ENCODE measurements at regions not wholly inside any gene's neighbourhood (a gene's known extent, or its start where the extent isn't known, plus 50 kb on each side); places are given as distances from the start of the nearest gene placed in this dataset.

DNA sequence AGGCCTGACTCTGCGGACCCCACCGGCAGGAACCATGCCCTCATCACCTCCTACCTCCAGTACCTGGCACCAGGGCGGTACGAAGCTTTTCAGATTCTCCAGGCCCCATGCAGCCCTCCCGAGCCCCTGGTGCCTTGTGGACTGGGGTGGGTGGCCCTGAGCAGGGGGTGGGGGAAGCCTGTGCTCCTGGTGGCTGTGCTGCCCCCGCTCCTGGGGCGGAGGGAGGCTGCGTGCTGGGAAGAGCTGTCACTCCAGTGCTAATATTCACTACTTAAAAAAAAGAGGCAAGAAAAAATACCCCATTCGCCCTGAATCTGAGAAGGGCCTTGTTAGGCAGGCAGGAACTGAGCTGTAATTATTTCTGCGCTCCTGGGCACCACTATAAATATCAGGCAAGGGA lies 111.8 kb downstream of the ENGASE start:
- DNase-seq (ENCODE audit: low spot score) (no peak), ATAC-seq (ENCODE audit: low FRiP score) (no peak)
- TF ChIP-seq, protein P1, sequence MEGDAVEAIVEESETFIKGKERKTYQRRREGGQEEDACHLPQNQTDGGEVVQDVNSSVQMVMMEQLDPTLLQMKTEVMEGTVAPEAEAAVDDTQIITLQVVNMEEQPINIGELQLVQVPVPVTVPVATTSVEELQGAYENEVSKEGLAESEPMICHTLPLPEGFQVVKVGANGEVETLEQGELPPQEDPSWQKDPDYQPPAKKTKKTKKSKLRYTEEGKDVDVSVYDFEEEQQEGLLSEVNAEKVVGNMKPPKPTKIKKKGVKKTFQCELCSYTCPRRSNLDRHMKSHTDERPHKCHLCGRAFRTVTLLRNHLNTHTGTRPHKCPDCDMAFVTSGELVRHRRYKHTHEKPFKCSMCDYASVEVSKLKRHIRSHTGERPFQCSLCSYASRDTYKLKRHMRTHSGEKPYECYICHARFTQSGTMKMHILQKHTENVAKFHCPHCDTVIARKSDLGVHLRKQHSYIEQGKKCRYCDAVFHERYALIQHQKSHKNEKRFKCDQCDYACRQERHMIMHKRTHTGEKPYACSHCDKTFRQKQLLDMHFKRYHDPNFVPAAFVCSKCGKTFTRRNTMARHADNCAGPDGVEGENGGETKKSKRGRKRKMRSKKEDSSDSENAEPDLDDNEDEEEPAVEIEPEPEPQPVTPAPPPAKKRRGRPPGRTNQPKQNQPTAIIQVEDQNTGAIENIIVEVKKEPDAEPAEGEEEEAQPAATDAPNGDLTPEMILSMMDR (IDR thresholded peaks at IDR 0.05): no peak

DNA sequence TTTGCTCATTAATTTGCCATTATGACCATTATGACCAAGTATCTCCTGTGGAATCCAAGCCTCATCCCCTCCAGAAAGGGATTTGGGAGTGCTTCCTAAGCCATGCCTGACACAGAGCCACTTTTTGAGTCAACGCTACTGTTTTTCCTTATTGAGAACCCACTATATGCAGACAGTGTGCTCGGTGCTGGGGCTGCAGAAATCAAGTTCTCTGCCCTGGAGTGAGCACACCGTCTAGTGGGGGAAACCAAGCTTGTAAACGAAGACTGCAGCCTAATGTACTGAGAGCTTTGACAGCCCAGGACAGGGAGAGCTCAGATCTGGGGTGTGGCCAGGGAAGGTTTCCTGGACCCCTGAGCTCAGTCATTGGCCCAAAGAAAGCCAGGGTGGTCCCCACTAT lies 111.0 kb downstream of the ENGASE start:
- TF ChIP-seq, protein P1 (IDR thresholded peaks at IDR 0.05): no peak
- DNase-seq (ENCODE audit: low spot score) (no peak), ATAC-seq (ENCODE audit: low FRiP score) (no peak)

DNA sequence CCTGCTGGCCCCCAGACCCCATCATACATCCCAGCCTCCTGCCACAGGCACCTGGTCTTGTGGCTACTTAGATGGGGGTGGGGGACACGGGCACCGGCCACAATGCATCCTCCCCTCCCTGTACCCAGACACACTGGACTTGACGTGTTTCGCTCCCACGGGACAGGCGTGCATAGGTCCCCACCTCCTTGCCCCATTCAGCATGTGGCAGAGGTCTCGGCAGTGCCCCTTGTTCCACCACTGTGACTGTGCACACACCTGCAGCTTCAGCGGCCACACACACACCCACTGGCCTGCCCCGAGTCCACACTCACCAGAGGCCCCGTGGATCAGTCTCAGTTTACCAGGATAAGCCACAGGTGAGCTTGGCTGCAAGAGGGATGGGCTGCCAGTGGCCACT lies 109.6 kb downstream of the ENGASE start:
- DNase-seq (ENCODE audit: low spot score) (no peak), ATAC-seq (ENCODE audit: low FRiP score) (no peak)
- TF ChIP-seq, protein P1 (IDR thresholded peaks at IDR 0.05): no peak

DNA sequence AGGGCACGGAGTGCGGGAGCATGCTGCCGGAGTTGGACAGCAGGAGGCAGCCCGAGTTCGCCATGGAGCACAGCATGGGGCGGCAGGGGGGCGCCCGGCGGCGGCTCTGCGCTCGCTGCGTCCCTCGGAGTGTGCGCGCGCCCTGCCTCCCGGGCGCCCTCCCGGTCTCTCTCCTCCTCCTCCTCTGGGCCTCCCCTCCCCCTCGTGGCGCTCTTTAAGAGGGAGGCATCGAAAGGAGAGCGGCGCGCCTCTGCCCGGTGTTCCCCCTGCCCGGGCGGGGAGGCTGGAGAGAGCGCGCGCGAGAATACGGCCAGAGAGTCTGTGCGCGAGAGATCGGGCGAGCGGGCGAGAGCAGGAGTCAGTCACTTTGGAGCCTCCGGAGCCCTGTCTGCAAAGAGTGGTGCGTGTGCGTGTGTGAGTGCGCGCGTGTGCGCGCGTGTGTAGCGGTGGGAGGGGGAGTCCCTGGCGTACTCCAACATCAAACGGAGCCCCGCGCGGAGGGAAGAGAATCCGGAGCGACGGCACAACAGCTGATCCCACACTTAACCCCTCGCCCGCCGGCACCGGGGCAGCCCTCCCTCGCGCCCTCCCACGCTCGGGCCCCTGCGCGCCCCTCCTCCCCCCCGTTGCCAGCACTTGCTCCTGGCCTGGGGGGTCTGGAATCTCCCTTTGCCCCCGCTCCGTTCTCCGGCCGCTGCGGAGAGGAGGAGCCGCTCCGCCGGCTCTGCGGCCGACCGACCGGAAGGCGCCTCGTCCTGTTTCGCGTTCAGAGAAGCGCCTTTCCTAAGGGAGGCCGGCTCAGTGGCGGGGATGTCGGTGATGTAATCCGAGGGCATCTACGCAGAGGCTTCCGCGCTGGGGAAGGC lies 108.9 kb downstream of the ENGASE start:
- DNase-seq (ENCODE audit: low spot score) (no peak), ATAC-seq (ENCODE audit: low FRiP score) (no peak)
- TF ChIP-seq, protein P1 (IDR thresholded peaks at IDR 0.05): no peak

DNA sequence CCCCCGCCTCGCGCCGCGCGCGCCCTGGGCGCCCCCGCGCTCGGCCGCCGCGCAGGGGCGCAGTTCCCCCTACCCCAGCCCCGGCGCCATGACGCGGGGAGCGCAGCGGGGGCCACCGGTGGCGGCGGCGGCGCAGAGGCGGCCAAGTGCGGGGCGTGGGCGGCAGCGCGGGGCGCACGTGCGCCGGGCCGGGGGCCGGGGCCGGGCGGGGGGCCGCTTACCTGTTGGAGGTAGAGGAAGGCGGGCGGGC lies 108.3 kb downstream of the ENGASE start:
- DNase-seq (ENCODE audit: low spot score) (no peak), ATAC-seq (ENCODE audit: low FRiP score) (no peak)
- TF ChIP-seq, protein P1 (IDR thresholded peaks at IDR 0.05): no peak

DNA sequence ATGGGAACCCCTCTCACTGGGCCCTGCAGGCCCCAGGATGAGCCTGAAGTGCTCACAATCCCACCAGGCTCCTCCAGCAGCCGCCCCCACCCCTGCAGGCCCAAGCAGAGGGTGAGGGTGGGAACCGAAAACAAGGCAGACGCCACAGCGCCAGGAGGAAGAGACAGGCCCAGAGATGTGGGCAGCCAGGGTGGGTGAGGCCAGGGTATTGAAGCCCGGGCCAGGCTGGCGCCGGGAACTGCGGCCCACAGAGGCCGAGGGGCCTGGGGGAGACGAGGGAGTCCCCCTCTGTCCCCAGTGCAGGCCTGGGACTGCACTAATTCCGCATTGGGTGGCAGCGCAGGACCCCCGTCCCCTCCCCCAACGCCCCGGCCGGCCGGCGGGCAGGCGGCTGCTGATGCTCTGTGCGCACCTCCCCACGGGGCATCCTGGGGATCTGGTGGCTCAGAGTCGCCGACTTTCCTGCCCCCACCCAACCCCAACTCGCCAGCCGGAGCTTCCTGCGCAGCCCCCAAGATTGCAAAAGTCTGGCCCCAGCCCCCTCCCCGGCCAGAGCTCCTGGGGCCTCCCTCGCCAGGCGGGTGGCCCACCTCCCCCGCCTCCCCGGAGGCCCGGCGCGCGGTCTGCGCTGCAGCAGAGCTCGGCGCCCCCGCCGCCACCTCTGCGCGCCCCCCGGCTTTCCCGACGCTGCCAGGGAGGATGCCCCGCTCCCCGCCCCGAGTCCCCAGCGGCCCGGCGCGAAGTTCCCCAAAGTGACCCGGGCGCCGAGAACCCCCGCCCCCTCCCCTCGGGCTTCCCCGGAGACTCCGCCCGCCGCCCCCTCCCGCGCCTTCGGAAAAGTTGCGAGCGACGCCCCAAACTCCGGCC lies 107.8 kb downstream of the ENGASE start:
- TF ChIP-seq, protein P1 (IDR thresholded peaks at IDR 0.05): no peak
- DNase-seq (ENCODE audit: low spot score) (no peak), ATAC-seq (ENCODE audit: low FRiP score) (no peak)
